ENCODE measurements at regions not wholly inside any gene's neighbourhood (a gene's known extent, or its start where the extent isn't known, plus 50 kb on each side); places are given as distances from the start of the nearest gene placed in this dataset.

DNA sequence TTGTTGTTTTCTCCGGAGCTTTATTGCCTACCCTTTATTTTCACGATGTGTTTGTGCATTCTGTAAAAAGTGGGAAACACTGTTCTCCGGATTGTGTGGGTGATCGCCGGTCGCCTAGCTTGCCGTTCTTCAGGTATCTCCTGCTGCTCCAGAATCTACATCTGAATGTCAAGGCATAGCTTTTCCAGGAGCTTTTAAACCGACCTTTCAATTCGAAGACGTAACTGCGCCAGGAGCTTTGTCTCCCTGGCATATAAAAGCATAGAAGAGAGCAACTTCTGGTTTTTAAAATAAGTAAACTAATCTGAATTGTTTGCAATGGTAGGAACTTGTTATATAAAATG, 96.0 kb downstream of the HFE start:
- Histone ChIP-seq H3K36me3 (ENCODE audit: control insufficient read depth in 3 of 3, insufficient read depth in 2 of 3, low read depth in 1 of 3, low read length in 3 of 3) (no peaks in the 10 kb centered on the region), H3K27me3 (ENCODE audit: control insufficient read depth in 3 of 3, insufficient read depth in 3 of 3, low read length in 3 of 3) (no peaks in the 10 kb centered on the region), H3K9me3 (ENCODE audit: control insufficient read depth in 2 of 2, insufficient read depth in 1 of 2, low read depth in 1 of 2, low read length in 1 of 2) (no peaks in the 10 kb centered on the region), H3K27ac (ENCODE audit: low read depth in 1 of 3, low read length in 2 of 3) (peak overlapping the region in 2 of 3 donors; percentile 68 to 88), H3K4me3 (ENCODE audit: low read depth in 1 of 3, low read length in 3 of 3) (peak overlapping the region in 2 of 3 donors; percentile 36 to 55), H3K4me1 (ENCODE audit: control insufficient read depth in 3 of 3, insufficient read depth in 2 of 3, low read depth in 1 of 3, low read length in 2 of 3) (peaks cover 0 to 8% (median 0%) of the 10 kb centered on the region in 3 donors)
- 4 to 9% (median 7%) methylated on average over 11 of the region's 11 CpGs for WGBS, 3 donors
- DNase-seq = no peak
- no peak for FAIRE-seq

DNA sequence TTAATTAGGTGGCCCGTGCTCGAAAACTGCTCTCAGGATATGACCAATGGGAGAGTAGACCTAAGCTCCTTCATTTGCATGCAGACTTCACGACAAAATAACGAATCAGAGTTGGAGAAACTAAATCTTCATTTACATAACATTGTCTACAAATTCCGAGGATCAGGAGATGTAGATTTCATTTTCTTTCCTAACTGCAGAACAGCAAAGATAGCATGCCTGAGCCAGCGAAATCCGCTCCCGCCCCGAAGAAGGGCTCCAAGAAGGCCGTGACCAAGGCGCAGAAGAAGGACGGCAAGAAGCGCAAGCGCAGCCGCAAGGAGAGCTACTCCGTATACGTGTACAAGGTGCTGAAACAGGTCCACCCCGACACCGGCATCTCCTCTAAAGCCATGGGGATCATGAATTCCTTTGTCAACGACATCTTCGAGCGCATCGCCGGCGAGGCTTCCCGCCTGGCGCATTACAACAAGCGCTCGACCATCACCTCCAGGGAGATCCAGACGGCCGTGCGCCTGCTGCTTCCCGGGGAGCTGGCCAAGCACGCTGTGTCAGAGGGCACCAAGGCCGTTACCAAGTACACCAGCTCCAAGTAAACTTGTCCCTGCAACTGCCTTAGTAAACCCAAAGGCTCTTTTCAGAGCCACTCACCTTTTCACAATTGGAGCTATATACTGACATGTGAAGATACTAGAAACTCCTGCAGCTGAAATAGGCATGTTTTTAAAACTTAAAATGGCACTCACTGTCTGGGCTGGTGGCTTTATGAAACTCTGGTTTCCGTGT, 96.5 kb downstream of the HFE start:
- no peaks in the 10 kb centered on the region for H3K36me3 ChIP-seq (ENCODE audit: control insufficient read depth in 3 of 3, insufficient read depth in 2 of 3, low read depth in 1 of 3, low read length in 3 of 3)
- H3K9me3 ChIP-seq (ENCODE audit: control insufficient read depth in 2 of 2, insufficient read depth in 1 of 2, low read depth in 1 of 2, low read length in 1 of 2) = no peaks in the 10 kb centered on the region
- 0 to 1% (median 1%) methylated on average over 36 of the region's 36 CpGs for WGBS, 3 donors
- H3K4me1 ChIP-seq (ENCODE audit: control insufficient read depth in 3 of 3, insufficient read depth in 2 of 3, low read depth in 1 of 3, low read length in 2 of 3) = peaks cover 0 to 12% (median 0%) of the 10 kb centered on the region in 3 donors
- FAIRE-seq (no peak), DNase-seq (peak; percentile 93 to 94)
- H3K27ac ChIP-seq (ENCODE audit: low read depth in 1 of 3, low read length in 2 of 3) = peak overlapping the region; percentile 72 to 92 (median 88)
- peak overlapping the region in 2 of 3 donors; percentile 55 for H3K4me3 ChIP-seq (ENCODE audit: low read depth in 1 of 3, low read length in 3 of 3)
- H3K27me3 ChIP-seq (ENCODE audit: control insufficient read depth in 3 of 3, insufficient read depth in 3 of 3, low read length in 3 of 3) = no peaks in the 10 kb centered on the region

DNA sequence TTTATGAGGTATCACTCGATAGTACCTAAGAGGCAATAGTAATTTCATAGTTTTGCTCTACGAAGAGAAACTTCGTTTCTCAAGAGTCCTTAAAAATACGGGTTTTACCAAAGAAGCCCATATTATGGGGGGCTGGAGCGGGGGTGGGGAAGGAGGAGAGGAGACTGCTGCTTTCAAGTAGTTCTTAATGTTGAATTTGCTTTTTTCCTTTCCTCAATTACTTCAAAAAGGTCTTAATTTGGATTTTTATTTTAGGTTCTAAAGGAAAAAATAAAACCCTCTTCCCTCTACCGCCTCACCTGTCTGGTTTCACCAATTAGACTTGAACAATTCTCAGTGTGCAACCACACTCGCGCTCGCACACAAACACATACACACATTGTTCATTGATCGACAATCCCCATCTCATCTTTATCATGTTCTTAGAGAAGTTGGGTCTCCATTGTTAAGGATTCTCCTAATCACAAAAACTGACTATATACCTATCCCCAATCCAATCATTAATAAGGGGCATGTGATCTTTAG, 97.2 kb downstream of the HFE start:
- Histone ChIP-seq H3K27ac (ENCODE audit: low read depth in 1 of 3, low read length in 2 of 3) (peak overlapping the region in 2 of 3 donors; percentile 88 to 92), H3K27me3 (ENCODE audit: control insufficient read depth in 3 of 3, insufficient read depth in 3 of 3, low read length in 3 of 3) (no peaks in the 10 kb centered on the region), H3K4me1 (ENCODE audit: control insufficient read depth in 3 of 3, insufficient read depth in 2 of 3, low read depth in 1 of 3, low read length in 2 of 3) (peaks cover 0 to 12% (median 0%) of the 10 kb centered on the region in 3 donors), H3K9me3 (ENCODE audit: control insufficient read depth in 2 of 2, insufficient read depth in 1 of 2, low read depth in 1 of 2, low read length in 1 of 2) (no peaks in the 10 kb centered on the region), H3K4me3 (ENCODE audit: low read depth in 1 of 3, low read length in 3 of 3) (peak overlapping the region in 1 of 3 donors; percentile 55), H3K36me3 (ENCODE audit: control insufficient read depth in 3 of 3, insufficient read depth in 2 of 3, low read depth in 1 of 3, low read length in 3 of 3) (no peaks in the 10 kb centered on the region)
- FAIRE-seq (no peak), DNase-seq (no peak)
- 51 to 58% (median 53%) methylated on average over 10 of the region's 10 CpGs for WGBS, 3 donors

DNA sequence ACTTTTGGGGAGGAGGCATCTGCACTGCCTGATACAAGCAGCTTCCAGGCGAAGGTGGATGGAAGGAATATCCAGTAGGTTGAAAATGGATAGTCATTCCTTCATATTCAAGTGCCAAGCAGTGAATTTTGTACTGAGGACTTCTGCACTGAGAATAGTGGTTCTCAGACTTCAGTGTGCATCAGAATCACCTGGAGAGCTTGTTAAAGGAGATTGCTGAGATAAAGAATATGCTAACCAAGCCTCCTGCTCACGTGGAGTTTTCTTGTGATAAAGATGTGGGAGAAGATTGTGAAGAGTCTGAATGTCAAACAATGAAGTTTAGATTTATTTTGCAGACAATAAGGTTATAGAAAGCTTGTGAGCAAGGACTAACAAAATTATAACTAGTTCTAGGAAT, 97.8 kb downstream of the HFE start:
- no peaks in the 10 kb centered on the region for H3K9me3 ChIP-seq (ENCODE audit: control insufficient read depth in 2 of 2, insufficient read depth in 1 of 2, low read depth in 1 of 2, low read length in 1 of 2)
- H3K36me3 ChIP-seq (ENCODE audit: control insufficient read depth in 3 of 3, insufficient read depth in 2 of 3, low read depth in 1 of 3, low read length in 3 of 3) = no peaks in the 10 kb centered on the region
- H3K4me3 ChIP-seq (ENCODE audit: low read depth in 1 of 3, low read length in 3 of 3) = no peak overlapping the region
- FAIRE-seq (no peak), DNase-seq (no peak)
- 63 to 81% (median 75%) methylated on average over 2 of the region's 2 CpGs for WGBS, 3 donors
- no peak overlapping the region for H3K27ac ChIP-seq (ENCODE audit: low read depth in 1 of 3, low read length in 2 of 3)
- H3K27me3 ChIP-seq (ENCODE audit: control insufficient read depth in 3 of 3, insufficient read depth in 3 of 3, low read length in 3 of 3) = no peaks in the 10 kb centered on the region
- H3K4me1 ChIP-seq (ENCODE audit: control insufficient read depth in 3 of 3, insufficient read depth in 2 of 3, low read depth in 1 of 3, low read length in 2 of 3) = peaks cover 0 to 16% (median 0%) of the 10 kb centered on the region in 3 donors

DNA sequence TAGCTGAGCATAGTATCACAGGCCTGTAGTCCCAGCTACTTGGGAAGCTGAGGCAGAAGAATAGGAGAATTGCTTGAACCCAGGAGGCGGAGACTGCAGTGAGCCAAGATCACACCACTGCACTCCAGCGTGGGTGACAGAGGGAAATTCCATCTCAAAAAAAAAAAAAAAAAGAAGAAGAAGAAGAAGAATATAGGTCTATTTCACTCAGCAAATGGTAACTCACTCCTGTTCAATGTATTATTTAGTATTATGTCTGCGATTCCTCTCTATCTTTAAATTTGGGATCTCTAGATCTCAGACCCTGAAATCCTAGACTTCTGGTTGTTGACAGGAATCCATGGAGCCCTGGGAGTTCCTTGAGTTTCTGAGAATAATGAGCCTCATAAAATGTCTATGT, 98.6 kb downstream of the HFE start:
- FAIRE-seq (no peak), DNase-seq (no peak)
- H3K27me3 ChIP-seq (ENCODE audit: control insufficient read depth in 3 of 3, insufficient read depth in 3 of 3, low read length in 3 of 3) = no peaks in the 10 kb centered on the region
- H3K27ac ChIP-seq (ENCODE audit: low read depth in 1 of 3, low read length in 2 of 3) = no peak overlapping the region
- peaks cover 0 to 17% (median 0%) of the 10 kb centered on the region in 3 donors for H3K4me1 ChIP-seq (ENCODE audit: control insufficient read depth in 3 of 3, insufficient read depth in 2 of 3, low read depth in 1 of 3, low read length in 2 of 3)
- WGBS, 3 donors = 91 to 94% (median 94%) methylated on average over 3 of the region's 3 CpGs
- no peak overlapping the region for H3K4me3 ChIP-seq (ENCODE audit: low read depth in 1 of 3, low read length in 3 of 3)
- H3K9me3 ChIP-seq (ENCODE audit: control insufficient read depth in 2 of 2, insufficient read depth in 1 of 2, low read depth in 1 of 2, low read length in 1 of 2) = no peaks in the 10 kb centered on the region
- no peaks in the 10 kb centered on the region for H3K36me3 ChIP-seq (ENCODE audit: control insufficient read depth in 3 of 3, insufficient read depth in 2 of 3, low read depth in 1 of 3, low read length in 3 of 3)

DNA sequence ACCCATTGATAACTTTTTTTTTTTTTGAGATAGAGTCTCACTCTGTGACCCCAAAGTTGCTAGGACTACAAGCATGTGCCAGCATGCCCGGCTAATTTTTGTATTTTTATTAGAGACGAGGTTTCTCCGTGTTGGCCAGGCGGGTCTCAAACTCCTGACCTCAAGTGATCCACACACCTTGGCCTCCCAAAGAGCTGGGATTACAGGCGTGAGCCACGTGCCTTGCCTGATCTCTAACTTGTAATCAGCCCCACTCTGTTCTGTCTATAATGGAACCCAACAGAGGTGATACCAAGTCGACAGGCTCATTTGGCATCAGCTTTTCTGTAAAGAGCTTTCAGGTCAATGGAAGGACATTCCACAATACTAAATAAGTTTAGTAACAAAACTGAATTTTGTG, 99.4 kb downstream of the HFE start:
- Histone ChIP-seq H3K27ac (ENCODE audit: low read depth in 1 of 3, low read length in 2 of 3) (no peak overlapping the region), H3K27me3 (ENCODE audit: control insufficient read depth in 3 of 3, insufficient read depth in 3 of 3, low read length in 3 of 3) (no peaks in the 10 kb centered on the region), H3K36me3 (ENCODE audit: control insufficient read depth in 3 of 3, insufficient read depth in 2 of 3, low read depth in 1 of 3, low read length in 3 of 3) (no peaks in the 10 kb centered on the region), H3K4me1 (ENCODE audit: control insufficient read depth in 3 of 3, insufficient read depth in 2 of 3, low read depth in 1 of 3, low read length in 2 of 3) (peaks cover 0 to 17% (median 0%) of the 10 kb centered on the region in 3 donors), H3K4me3 (ENCODE audit: low read depth in 1 of 3, low read length in 3 of 3) (no peak overlapping the region), H3K9me3 (ENCODE audit: control insufficient read depth in 2 of 2, insufficient read depth in 1 of 2, low read depth in 1 of 2, low read length in 1 of 2) (no peaks in the 10 kb centered on the region)
- 95 to 97% (median 95%) methylated on average over 7 of the region's 7 CpGs for WGBS, 3 donors
- FAIRE-seq (no peak), DNase-seq (no peak)

DNA sequence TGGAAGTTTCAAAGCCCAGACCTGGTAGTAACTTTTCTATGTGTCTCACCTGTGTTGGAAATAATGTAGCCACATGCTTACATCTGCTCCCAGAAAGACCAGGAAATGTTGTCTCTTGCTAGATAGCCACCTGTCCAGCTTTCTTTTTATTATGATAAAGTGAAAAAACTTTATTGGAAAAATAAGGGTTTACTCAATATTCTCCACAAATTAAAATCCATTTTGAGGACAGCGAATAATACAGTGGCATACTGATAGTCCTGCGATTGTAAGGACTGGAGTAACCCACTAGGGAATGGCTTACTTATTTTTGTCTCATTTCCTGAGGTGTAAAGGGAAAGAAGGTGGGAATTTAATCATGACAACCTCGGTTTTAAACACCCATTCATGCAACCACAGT, 100.1 kb downstream of the HFE start:
- Histone ChIP-seq H3K27me3 (ENCODE audit: control insufficient read depth in 3 of 3, insufficient read depth in 3 of 3, low read length in 3 of 3) (no peaks in the 10 kb centered on the region), H3K36me3 (ENCODE audit: control insufficient read depth in 3 of 3, insufficient read depth in 2 of 3, low read depth in 1 of 3, low read length in 3 of 3) (no peaks in the 10 kb centered on the region), H3K27ac (ENCODE audit: low read depth in 1 of 3, low read length in 2 of 3) (no peak overlapping the region), H3K4me3 (ENCODE audit: low read depth in 1 of 3, low read length in 3 of 3) (no peak overlapping the region), H3K4me1 (ENCODE audit: control insufficient read depth in 3 of 3, insufficient read depth in 2 of 3, low read depth in 1 of 3, low read length in 2 of 3) (peaks cover 0 to 17% (median 0%) of the 10 kb centered on the region in 3 donors), H3K9me3 (ENCODE audit: control insufficient read depth in 2 of 2, insufficient read depth in 1 of 2, low read depth in 1 of 2, low read length in 1 of 2) (no peaks in the 10 kb centered on the region)
- WGBS, 3 donors = 43 to 52% (median 51%) methylated on average over 3 of the region's 3 CpGs
- no peak for FAIRE-seq
- no peak for DNase-seq

DNA sequence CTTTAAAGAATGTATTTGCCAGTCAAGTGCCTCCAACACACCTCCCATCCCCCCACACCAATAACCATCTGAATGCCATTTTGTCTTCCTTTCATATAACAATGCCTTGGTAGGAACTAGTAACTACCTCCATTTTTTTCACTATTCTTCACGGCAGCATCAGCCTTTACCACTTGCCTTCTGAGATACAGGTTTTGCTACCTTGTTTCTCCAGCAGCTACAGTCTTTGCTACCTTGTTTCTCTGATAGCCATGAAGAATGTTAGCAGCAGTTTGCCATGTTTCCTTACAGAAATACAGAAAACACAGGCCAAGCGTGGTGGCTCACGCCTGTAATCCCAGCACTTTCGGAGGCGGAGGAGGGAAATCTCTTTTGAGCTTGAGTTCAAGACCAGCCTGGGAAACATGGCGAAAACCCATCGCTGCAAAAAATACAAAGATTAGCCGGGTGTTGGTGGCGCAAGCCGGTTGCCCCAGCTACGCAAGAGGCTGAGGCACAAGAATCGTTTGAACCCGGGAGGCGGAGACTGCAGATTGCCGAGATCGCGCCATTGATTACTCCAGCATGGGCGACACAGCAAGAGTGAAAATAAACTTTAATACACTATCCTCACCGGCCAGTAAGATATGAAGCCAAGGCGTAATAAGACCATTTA, 100.9 kb downstream of the HFE start:
- Histone ChIP-seq H3K27me3 (ENCODE audit: control insufficient read depth in 3 of 3, insufficient read depth in 3 of 3, low read length in 3 of 3) (no peaks in the 10 kb centered on the region), H3K36me3 (ENCODE audit: control insufficient read depth in 3 of 3, insufficient read depth in 2 of 3, low read depth in 1 of 3, low read length in 3 of 3) (peaks cover 0 to 4% (median 0%) of the 10 kb centered on the region in 3 donors), H3K27ac (ENCODE audit: low read depth in 1 of 3, low read length in 2 of 3) (peak overlapping the region; percentile 76 to 96 (median 87)), H3K4me1 (ENCODE audit: control insufficient read depth in 3 of 3, insufficient read depth in 2 of 3, low read depth in 1 of 3, low read length in 2 of 3) (peaks cover 0 to 17% (median 0%) of the 10 kb centered on the region in 3 donors), H3K9me3 (ENCODE audit: control insufficient read depth in 2 of 2, insufficient read depth in 1 of 2, low read depth in 1 of 2, low read length in 1 of 2) (no peaks in the 10 kb centered on the region), H3K4me3 (ENCODE audit: low read depth in 1 of 3, low read length in 3 of 3) (peak overlapping the region; percentile 41 to 66 (median 47))
- FAIRE-seq (no peak), DNase-seq (peak; percentile 62 to 79)
- 5 to 7% (median 6%) methylated on average over 20 of the region's 20 CpGs for WGBS, 3 donors

Measured in small intestine (tissue), 7 donors.